ENCODE measurements at regions not wholly inside any gene's neighbourhood (a gene's known extent, or its start where the extent isn't known, plus 50 kb on each side); places are given as distances from the start of the nearest gene placed in this dataset.
A peak's percentile ranks its signal among the peaks of the same experiment; 100 is the strongest.

DNA sequence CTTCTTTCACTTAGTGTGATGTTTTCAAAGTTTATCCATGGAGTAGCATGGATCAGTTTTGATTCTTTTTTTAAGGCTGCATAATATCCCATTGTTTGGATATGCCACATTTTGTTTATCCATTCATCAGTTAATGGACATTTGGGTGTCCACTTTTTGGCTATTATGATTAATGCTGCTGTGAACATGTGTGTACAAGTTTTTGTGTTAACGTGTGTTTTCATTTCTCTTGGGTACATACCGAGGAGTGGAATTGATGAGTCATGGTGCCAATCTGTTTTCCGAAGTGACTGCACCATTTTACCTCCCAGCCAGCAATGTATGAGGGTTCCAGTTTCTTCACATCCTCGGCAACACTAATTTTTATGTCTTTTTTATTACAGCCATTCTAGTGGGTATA lies 78.4 kb upstream of the CCDC28A start:
- no peak for DNase-seq (ENCODE audit: low spot score)

DNA sequence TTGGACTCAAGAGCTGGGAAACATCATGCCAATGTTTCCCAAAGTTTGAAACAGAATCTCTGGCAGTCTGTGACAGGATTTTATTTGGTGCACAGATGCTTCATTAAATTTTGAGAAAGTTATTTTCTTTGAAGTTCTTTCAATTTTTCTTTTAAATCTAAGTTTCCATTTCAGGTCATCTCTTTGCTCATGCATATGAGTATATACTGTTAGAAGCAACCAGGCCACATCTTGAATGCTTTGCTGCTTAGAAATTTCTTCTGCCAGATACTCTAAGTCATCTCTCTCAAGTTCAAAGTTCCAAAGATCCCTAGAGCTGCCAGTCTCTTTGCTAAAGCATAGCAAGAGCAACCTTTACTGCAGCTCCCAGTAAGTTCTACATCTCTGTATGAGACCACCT lies 59.1 kb upstream of the CCDC28A start:
- no peak for DNase-seq (ENCODE audit: low spot score)

DNA sequence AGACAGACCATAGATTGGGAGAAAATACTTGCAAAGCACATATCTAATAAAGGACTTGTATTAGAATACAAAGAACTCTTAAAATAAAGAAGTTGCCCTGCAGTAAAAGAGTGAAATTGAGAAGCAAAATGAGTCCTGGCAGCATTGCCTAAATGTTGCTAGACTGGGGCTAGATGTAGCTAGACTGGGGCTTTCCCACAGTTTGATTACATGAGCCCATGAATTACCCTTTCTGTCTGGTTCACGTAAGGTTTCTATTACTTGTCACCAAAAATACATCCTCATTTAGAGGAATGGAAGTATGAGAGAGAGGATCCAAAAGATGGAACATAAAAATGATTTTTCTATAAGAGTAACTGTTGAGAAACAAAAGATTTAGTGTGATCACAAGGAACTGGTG lies 57.6 kb upstream of the CCDC28A start:
- no peak for DNase-seq (ENCODE audit: low spot score)

DNA sequence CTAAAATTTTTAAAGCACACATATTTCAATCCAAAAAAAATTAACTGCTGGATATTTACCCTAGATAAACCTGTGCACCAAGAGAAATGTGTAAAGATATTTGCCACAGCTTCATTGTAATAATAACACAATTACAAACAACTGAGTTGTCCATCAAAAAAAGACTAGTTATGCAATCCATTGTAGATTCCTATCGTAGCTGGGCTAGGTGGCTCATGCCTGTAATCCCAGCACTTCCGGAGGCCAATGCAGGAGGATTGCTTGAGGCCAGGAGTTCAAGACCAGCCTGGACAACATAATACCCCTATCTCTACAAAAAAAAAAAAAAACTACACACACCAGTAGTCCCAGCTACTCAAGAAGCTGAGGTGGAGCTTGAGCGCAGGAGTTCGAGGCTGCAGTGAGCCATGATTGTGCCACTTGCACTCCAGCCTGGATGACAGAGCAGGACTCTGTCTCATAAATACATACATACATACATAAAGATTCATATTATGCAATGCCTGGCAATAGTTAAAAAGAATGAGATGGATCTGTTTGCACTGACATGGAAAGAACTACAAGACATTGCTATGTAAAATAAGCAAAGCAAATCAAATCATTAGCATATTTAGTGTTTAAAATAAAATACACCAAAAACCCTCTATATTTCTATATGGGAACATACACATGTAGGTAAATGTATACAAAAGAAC lies 56.5 kb upstream of the CCDC28A start:
- no peak for DNase-seq (ENCODE audit: low spot score)

DNA sequence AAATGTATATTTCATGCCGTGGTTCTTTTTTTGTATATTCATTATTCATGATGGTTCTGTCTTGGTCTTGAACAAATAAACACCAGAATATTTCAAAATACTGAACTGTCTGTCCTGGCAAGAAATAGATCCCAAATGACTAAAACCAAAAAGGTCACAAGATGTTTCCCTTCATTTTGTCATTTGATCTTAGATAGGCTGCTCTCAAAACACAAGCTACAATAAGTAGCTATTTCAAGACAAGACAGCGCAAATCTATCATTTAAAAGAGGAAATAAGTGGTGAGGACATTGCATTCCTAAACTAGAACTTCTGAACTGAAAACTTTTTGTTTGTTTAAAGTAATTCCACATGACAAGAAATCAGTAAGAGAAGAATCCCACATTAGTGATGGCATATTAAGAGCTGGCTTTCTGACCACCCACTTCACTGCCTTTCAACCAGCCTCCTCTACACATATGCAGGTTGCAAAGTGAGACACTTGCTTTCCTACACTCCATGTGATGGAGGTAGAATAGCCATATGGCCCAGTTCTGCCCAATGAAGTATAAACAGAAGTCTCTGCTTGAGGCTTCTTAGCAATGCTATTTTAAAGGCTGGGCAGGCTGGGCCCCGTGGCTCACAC lies 54.4 kb upstream of the CCDC28A start:
- DNase-seq (ENCODE audit: low spot score) = no peak

DNA sequence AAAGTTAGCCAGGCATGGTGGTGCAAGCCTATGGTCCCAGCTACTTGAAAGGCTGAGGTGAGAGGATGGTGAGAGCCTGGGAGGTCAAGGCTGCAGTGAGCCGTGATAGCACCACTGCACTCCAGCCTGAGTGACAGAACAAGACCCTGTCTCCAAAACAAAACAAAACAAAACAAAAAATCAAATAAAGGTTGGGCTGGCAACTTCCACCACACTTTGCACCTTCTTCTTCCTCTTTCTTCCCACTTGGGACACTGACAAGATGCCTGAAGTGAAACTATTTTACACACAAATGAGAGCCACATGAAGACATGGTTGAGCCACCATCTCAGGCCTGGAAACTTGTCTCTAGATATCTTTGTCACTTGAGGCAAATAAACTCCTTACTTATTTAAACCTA lies 53.8 kb upstream of the CCDC28A start:
- DNase-seq (ENCODE audit: low spot score) = no peak

DNA sequence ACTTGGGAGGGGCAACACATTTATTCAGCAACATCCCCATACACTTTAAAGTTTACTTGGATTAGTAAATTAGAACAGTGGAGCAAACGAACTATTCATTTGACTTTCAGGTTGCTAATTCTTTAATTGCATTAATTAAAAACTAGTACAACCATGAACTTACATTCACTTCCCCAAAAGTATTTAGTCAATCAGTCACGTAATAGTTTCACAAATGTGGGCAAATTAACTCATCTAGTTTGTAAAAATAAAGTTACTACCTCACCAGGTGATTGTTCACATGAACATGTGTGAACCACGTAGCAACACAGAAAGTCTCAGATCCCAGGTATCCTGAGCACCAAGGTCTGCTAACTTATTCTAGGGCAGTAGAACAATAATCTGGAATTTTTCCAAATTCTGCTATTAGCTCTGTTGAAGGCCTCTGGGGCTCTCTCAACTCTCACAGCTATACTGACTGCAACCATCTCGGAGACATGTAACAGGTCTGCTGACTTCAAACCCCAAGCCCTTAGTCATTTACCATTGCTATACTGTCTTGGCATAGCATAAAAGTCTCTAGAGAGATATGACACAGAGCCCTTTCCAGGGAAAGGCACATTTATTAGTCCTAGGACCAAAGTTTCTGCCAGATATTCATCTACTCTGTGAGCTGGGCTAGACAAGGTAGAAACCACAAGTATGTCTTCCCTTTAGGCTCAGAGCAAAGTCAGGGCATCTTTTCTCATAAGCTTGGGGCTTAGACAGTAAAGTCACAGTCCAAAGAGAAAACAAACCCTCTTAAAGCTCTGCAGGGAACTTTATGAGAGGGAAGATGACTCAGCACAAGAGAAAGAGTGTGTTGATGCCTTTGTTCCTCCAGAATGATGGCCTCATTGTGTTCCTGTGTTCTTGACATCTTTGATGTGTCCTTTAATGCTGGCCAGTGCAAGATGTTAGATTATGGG lies 50.9 kb upstream of the CCDC28A start:
- peak; percentile 13 for DNase-seq (ENCODE audit: low spot score)

All from GM03348 (cell line).